ENCODE measurements at regions not wholly inside any gene's neighbourhood (a gene's known extent, or its start where the extent isn't known, plus 50 kb on each side); places are given as distances from the start of the nearest gene placed in this dataset.

- TF ChIP-seq CTCF (IDR thresholded peaks at IDR 0.05; ENCODE audit: extremely low read depth, missing control alignments) = no peak
- DNase-seq (ENCODE audit: low spot score) = no peak
These were observed 252.3 kb downstream of the CHD9NB start for GRCh38 chr16:52800432-52800831.

- no peak for DNase-seq (ENCODE audit: low spot score)
- no peak for TF ChIP-seq CTCF (IDR thresholded peaks at IDR 0.05; ENCODE audit: extremely low read depth, missing control alignments)
These were observed 252.2 kb upstream of the TOX3 start for GRCh38 chr16:52799149-52799548.

GRCh38 chr16:52787709-52788108, 240.8 kb upstream of the TOX3 start:
- TF ChIP-seq CTCF (IDR thresholded peaks at IDR 0.05; ENCODE audit: extremely low read depth, missing control alignments) = no peak
- DNase-seq (ENCODE audit: low spot score) = no peak

- TF ChIP-seq CTCF (IDR thresholded peaks at IDR 0.05; ENCODE audit: extremely low read depth, missing control alignments) = no peak
- no peak for DNase-seq (ENCODE audit: low spot score)
These were observed 239.1 kb upstream of the TOX3 start for GRCh38 chr16:52786091-52786490.

- DNase-seq (ENCODE audit: low spot score) = no peak
- TF ChIP-seq CTCF (IDR thresholded peaks at IDR 0.05; ENCODE audit: extremely low read depth, missing control alignments) = no peak
These were observed 238.7 kb upstream of the TOX3 start for GRCh38 chr16:52785653-52786052.

GRCh38 chr16:52783616-52784015, 236.7 kb upstream of the TOX3 start:
- no peak for TF ChIP-seq CTCF (IDR thresholded peaks at IDR 0.05; ENCODE audit: extremely low read depth, missing control alignments)
- DNase-seq (ENCODE audit: low spot score) = no peak

GRCh38 chr16:52781005-52781630, 234.2 kb upstream of the TOX3 start:
- DNase-seq (ENCODE audit: low spot score) = no peak
- TF ChIP-seq CTCF (IDR thresholded peaks at IDR 0.05; ENCODE audit: extremely low read depth, missing control alignments) = no peak

All from GM20000 (cell line).